HG02642 (cell line): ENCODE measurements at regions not wholly inside any gene's neighbourhood (a gene's known extent, or its start where the extent isn't known, plus 50 kb on each side); places are given as distances from the start of the nearest gene placed in this dataset.
"Not testable (repeated sequence)": the region's sequence is repeated elsewhere in the genome, so short reads cannot be mapped to it uniquely, and the experiment has no call there.

Experiments used
- ATAC-seq: cut with Tn5 transposase; IDR thresholded peaks from one replicate; pipeline ENCODE4 v1.9.1; 2021; ENCODE audit warnings: mild to moderate bottlenecking; ENCODE audit not compliant: unreplicated experiment, poor library complexity

- no peak for ATAC-seq
Measured at GRCh38 chr2:34808426-34808825, 1209.3 kb upstream of the FAM98A start.

GRCh38 chr2:34806891-34807290 lies 1207.8 kb upstream of the FAM98A start:
- no peak for ATAC-seq

- no peak for ATAC-seq
Measured at GRCh38 chr2:34806396-34806795, 1207.3 kb upstream of the FAM98A start.

- no peak for ATAC-seq
Measured at GRCh38 chr2:34799556-34799955, 1200.5 kb upstream of the FAM98A start.

GRCh38 chr2:34795586-34795985 lies 1196.5 kb upstream of the FAM98A start:
- not testable (repeated sequence) for ATAC-seq

GRCh38 chr2:34789169-34789568 lies 1190.1 kb upstream of the FAM98A start:
- no peak for ATAC-seq

GRCh38 chr2:34787341-34787740 lies 1188.2 kb upstream of the FAM98A start:
- ATAC-seq = no peak

GRCh38 chr2:34785206-34785785 lies 1186.2 kb upstream of the FAM98A start:
- no peak for ATAC-seq

GRCh38 chr2:34784701-34785100 lies 1185.6 kb upstream of the FAM98A start:
- ATAC-seq = no peak

GRCh38 chr2:34750742-34751141 lies 1151.6 kb upstream of the FAM98A start:
- not testable (repeated sequence) for ATAC-seq

- ATAC-seq = no peak
Measured at GRCh38 chr2:34747643-34748042, 1148.5 kb upstream of the FAM98A start.

GRCh38 chr2:34738691-34739090 lies 1139.6 kb upstream of the FAM98A start:
- ATAC-seq = no peak

- no peak for ATAC-seq
Measured at GRCh38 chr2:34737146-34737545, 1138.0 kb upstream of the FAM98A start.

- ATAC-seq = no peak
Measured at GRCh38 chr2:34736482-34736881, 1137.4 kb upstream of the FAM98A start.

GRCh38 chr2:34734662-34735061 lies 1135.6 kb upstream of the FAM98A start:
- no peak for ATAC-seq

GRCh38 chr2:34734042-34734441 lies 1134.9 kb upstream of the FAM98A start:
- no peak for ATAC-seq

- ATAC-seq = no peak
Measured at GRCh38 chr2:34731292-34731691, 1132.2 kb upstream of the FAM98A start.

- ATAC-seq = no peak
Measured at GRCh38 chr2:34729845-34730244, 1130.7 kb upstream of the FAM98A start.

GRCh38 chr2:34724107-34724506 lies 1125.0 kb upstream of the FAM98A start:
- ATAC-seq = no peak

- ATAC-seq = no peak
Measured at GRCh38 chr2:34723683-34724082, 1124.6 kb upstream of the FAM98A start.

- ATAC-seq = no peak
Measured at GRCh38 chr2:34719206-34719605, 1120.1 kb upstream of the FAM98A start.

- no peak for ATAC-seq
Measured at GRCh38 chr2:34705551-34706247, 1106.6 kb upstream of the FAM98A start.
